Lung (tissue), 11 donors: ENCODE measurements at regions not wholly inside any gene's neighbourhood (a gene's known extent, or its start where the extent isn't known, plus 50 kb on each side); places are given as distances from the start of the nearest gene placed in this dataset.
"Not testable (repeated sequence)": the region's sequence is repeated elsewhere in the genome, so short reads cannot be mapped to it uniquely, and the experiment has no call there.

ENCODE experiments used
- ATAC-seq: fragments of 200-7000 bp; cut with Tn5 transposase; one replicate; pipeline ENCODE4 v1.9.1; 2020; ENCODE audit warnings: moderate number of reproducible peaks; ENCODE audit not compliant: insufficient read depth, low FRiP score
- DNase-seq, 3 donors: peaks; one replicate each; pipeline ENCODE4 v3.0.0-alpha.2; 2013 to 2017
- H3K27ac ChIP-seq, 2 donors: one replicate each; pipeline ENCODE4 v1.5.1; 2013; ENCODE audit warnings: mild to moderate bottlenecking in 2 of 2, moderate library complexity in 2 of 2, control low read depth in 1 of 2, inconsistent platforms in 1 of 2, low read depth in 1 of 2, low read length in 1 of 2
- H3K27me3 ChIP-seq, 3 donors: one replicate each; pipeline ENCODE4 v1.5.1; 2013; ENCODE audit warnings: low read length in 2 of 3; ENCODE audit not compliant: control insufficient read depth in 3 of 3, insufficient read depth in 3 of 3
- H3K36me3 ChIP-seq, 4 donors: one replicate each; pipeline ENCODE4 v1.5.1; 2013; ENCODE audit warnings: low read length in 4 of 4, mild to moderate bottlenecking in 1 of 4, moderate library complexity in 1 of 4; ENCODE audit not compliant: control insufficient read depth in 4 of 4, insufficient read depth in 4 of 4
- H3K4me1 ChIP-seq, 5 donors: one replicate each; pipeline ENCODE4 v1.5.1; 2013; ENCODE audit warnings: low read length in 5 of 5, mild to moderate bottlenecking in 2 of 5, moderate library complexity in 1 of 5; ENCODE audit not compliant: control insufficient read depth in 5 of 5, insufficient read depth in 5 of 5
- H3K4me3 ChIP-seq: one replicate; pipeline ENCODE4 v1.5.1; 2013; ENCODE audit warnings: mild to moderate bottlenecking, control low read depth, moderate library complexity
- H3K9ac ChIP-seq, 2 donors: one replicate each; pipeline ENCODE4 v1.5.1; 2013; ENCODE audit warnings: low read length in 2 of 2, control low read depth in 1 of 2; ENCODE audit not compliant: insufficient read depth in 1 of 2
- H3K9me3 ChIP-seq, 4 donors: one replicate each; pipeline ENCODE4 v1.5.1; 2013; ENCODE audit warnings: low read length in 3 of 4, mild to moderate bottlenecking in 1 of 4, moderate library complexity in 1 of 4; ENCODE audit not compliant: control insufficient read depth in 4 of 4, insufficient read depth in 3 of 4
- WGBS, 2 donors: extraction: QIAGEN DNeasy Blood & Tissue Kit; methylation state at CpG; one replicate each; pipeline ENCODE4 v1.1.7; 2013; 5-methylcytosine and 5-hydroxymethylcytosine counted together
- TF ChIP-seq, protein P1 (sequence below): IDR thresholded peaks from 2 replicates; pipeline ENCODE4 v1.5.1; 2012; ENCODE audit warnings: mild to moderate bottlenecking; ENCODE audit errors: control extremely low read depth, extremely low read depth
- donor health status: control.
- donor health status: control.
- donor health status: Bipolar disorder and iron deficiency.
- donor health status: healthy.
- donor health status: DM: yes; HTN: yes; CAD: no.

DNA sequence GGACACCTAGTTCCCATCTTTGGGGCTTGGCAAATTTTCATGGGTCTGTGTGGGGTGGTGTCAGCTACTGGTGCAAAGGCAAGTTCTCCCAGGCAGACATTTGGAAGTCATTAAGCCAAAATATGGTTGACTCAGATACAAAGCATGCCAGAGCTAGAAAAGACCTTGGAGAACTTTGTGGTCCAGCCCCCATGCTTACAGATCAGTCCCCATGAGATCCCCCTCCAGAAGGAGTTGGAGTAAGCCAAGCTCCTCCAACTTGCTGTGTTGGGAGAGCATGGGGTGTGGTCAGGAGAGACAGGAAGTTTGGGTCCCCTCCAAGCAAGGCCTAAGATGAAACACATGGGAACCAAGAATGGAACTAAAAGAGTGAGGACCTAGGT is 224.5 kb downstream of the CYP26B1 start:
- Histone ChIP-seq H3K4me3 (no peak overlapping the region), H3K4me1 (no peaks in the 10 kb centered on the region), H3K27me3 (no peaks in the 10 kb centered on the region), H3K9me3 (no peaks in the 10 kb centered on the region), H3K36me3 (no peaks in the 10 kb centered on the region), H3K9ac (no peak overlapping the region), H3K27ac (no peak overlapping the region)
- ATAC-seq (no peak), DNase-seq (no peak)
- TF ChIP-seq, protein P1, sequence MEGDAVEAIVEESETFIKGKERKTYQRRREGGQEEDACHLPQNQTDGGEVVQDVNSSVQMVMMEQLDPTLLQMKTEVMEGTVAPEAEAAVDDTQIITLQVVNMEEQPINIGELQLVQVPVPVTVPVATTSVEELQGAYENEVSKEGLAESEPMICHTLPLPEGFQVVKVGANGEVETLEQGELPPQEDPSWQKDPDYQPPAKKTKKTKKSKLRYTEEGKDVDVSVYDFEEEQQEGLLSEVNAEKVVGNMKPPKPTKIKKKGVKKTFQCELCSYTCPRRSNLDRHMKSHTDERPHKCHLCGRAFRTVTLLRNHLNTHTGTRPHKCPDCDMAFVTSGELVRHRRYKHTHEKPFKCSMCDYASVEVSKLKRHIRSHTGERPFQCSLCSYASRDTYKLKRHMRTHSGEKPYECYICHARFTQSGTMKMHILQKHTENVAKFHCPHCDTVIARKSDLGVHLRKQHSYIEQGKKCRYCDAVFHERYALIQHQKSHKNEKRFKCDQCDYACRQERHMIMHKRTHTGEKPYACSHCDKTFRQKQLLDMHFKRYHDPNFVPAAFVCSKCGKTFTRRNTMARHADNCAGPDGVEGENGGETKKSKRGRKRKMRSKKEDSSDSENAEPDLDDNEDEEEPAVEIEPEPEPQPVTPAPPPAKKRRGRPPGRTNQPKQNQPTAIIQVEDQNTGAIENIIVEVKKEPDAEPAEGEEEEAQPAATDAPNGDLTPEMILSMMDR, result no peak

DNA sequence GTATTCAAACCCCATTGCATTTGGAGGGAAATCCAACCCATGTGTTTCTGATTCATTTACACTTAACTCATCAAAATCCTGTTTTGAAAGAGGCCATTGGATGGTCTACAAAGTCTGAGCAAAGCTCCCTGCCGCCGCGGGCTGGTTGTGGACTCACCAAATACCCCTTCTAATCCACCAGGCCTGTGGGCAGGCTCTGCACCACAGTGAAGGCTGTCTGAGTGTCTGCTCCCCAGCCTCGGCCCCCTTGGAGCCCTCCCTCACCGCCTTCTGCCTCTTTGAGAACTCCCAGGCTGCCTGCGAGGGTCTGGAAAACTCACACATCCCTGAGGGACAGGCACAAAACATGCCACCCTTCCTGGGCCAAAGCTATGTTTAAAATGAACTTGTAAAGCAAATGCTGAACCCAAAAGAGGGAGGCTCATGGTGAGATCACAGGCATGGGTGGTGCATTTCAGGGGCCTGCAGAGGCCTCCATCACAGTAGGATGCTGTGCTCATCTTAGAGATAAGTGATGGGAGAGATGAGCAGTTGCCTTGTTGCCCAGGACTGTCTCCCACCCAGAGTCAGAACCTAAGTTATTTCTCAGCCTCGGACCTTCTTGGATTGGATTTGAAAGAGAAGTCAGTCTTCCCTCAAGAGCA is 225.0 kb downstream of the CYP26B1 start:
- Histone ChIP-seq H3K9ac (no peak overlapping the region), H3K4me3 (no peak overlapping the region), H3K4me1 (no peaks in the 10 kb centered on the region), H3K36me3 (no peaks in the 10 kb centered on the region), H3K27ac (no peak overlapping the region), H3K9me3 (no peaks in the 10 kb centered on the region), H3K27me3 (no peaks in the 10 kb centered on the region)
- TF ChIP-seq, protein P1, result no peak
- DNase-seq, result no peak
- ATAC-seq, result no peak
- 87 to 95% methylated on average over 7 of the region's 7 CpGs for WGBS, 2 donors

DNA sequence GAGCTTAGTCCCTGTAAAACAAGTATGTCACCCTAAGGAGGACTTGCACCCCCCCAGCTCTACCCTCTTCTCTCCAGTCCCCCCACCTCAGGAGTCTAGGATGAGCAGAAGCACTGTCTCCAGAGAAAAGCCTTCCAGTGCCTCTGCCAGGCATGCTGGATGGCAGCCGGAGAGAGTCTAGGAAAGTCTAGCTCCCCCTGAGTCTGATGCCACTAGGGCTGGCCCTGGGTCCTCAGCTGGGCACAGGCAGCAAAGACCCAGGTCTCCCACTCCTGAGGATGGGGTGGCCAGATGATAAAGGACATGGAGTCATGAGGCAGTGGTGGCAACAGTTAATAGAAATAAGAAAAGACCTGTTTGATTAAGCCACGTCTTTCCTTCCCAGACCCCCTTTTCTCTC is 225.6 kb downstream of the CYP26B1 start:
- no peak overlapping the region for H3K4me3 ChIP-seq
- no peak overlapping the region for H3K27ac ChIP-seq
- TF ChIP-seq, protein P1, result no peak
- WGBS, 2 donors, result 91 to 93% methylated on average over 2 of the region's 2 CpGs
- no peak for ATAC-seq
- no peaks in the 10 kb centered on the region for H3K4me1 ChIP-seq
- no peaks in the 10 kb centered on the region for H3K27me3 ChIP-seq
- no peaks in the 10 kb centered on the region for H3K36me3 ChIP-seq
- no peaks in the 10 kb centered on the region for H3K9me3 ChIP-seq
- H3K9ac ChIP-seq, result no peak overlapping the region
- no peak for DNase-seq

DNA sequence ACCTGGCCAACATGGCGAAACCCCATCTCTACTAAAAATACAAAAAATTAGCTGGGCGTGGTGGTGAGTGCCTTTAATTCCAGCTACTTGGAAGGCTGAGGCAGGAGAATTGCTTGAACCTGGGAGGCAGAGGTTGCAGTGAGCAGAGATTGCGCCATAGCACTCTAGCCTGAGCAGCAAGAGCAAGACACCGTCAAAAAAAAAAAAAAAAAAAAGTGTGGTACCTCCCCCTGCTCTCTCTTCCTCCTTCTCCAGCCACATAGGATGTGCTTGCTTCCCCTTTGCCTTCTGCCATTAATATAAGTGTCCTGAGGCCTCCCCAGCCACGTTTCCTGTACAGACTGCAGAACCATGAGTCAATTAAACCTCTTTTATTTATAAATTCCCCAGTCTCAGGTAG is 226.8 kb downstream of the CYP26B1 start:
- not testable (repeated sequence) for H3K27me3 ChIP-seq, H3K9ac ChIP-seq, H3K27ac ChIP-seq, H3K4me1 ChIP-seq, ATAC-seq, DNase-seq, H3K36me3 ChIP-seq, H3K9me3 ChIP-seq, H3K4me3 ChIP-seq
- WGBS, 2 donors, result 55 to 57% methylated on average over 5 of the region's 5 CpGs
